Osteoblast (primary cell): ENCODE measurements at regions not wholly inside any gene's neighbourhood (a gene's known extent, or its start where the extent isn't known, plus 50 kb on each side); places are given as distances from the start of the nearest gene placed in this dataset.

Source experiments
- DNase-seq: peaks from one replicate; pipeline ENCODE4 v3.0.0; 2011; ENCODE audit warnings: low spot score, mixed read lengths; ENCODE audit not compliant: insufficient read length; ENCODE audit errors: missing footprints
- H2AFZ ChIP-seq: 2 replicates; pipeline ENCODE4 v1.6.0; 2011; ENCODE audit warnings: mild to moderate bottlenecking, low read length
- H3K27ac ChIP-seq: 2 replicates; pipeline ENCODE4 v1.5.1; 2011; ENCODE audit warnings: mild to moderate bottlenecking, low read depth, low read length, moderate library complexity
- H3K27me3 ChIP-seq: 2 replicates; pipeline ENCODE4 v1.6.0; 2012; ENCODE audit warnings: mild to moderate bottlenecking, control low read depth, inconsistent platforms, low read length, moderate library complexity; ENCODE audit not compliant: insufficient read depth
- H3K36me3 ChIP-seq: 2 replicates; pipeline ENCODE4 v1.5.1; 2011; ENCODE audit warnings: mild to moderate bottlenecking, low read length, control low read depth, moderate library complexity; ENCODE audit not compliant: insufficient read depth
- H3K4me1 ChIP-seq: 2 replicates; pipeline ENCODE4 v1.5.1; 2011; ENCODE audit warnings: mild to moderate bottlenecking, low read length, control low read depth, moderate library complexity; ENCODE audit not compliant: insufficient read depth
- H3K4me2 ChIP-seq: 2 replicates; pipeline ENCODE4 v1.6.0; 2011; ENCODE audit warnings: mild to moderate bottlenecking, low read length; ENCODE audit not compliant: insufficient read depth
- H3K4me3 ChIP-seq: fragments of 200-600 bp; sonication (generic); 3 replicates; pipeline ENCODE4 v1.5.1; 2012; ENCODE audit warnings: mild to moderate bottlenecking, low read length, inconsistent platforms; ENCODE audit not compliant: insufficient read depth
- H3K79me2 ChIP-seq: 2 replicates; pipeline ENCODE4 v1.6.0; 2012; ENCODE audit warnings: mild to moderate bottlenecking, low read length, control low read depth, inconsistent platforms; ENCODE audit not compliant: insufficient read depth
- H3K9me3 ChIP-seq: 2 replicates; pipeline ENCODE4 v1.5.1; 2011; ENCODE audit warnings: low read depth, low read length, control low read depth
- H4K20me1 ChIP-seq: 2 replicates; pipeline ENCODE4 v1.6.0; 2012; ENCODE audit warnings: mild to moderate bottlenecking, low read length, control low read depth; ENCODE audit not compliant: insufficient read depth
- CTCF ChIP-seq: IDR thresholded peaks from 2 replicates; pipeline ENCODE4 v1.5.1; 2011; ENCODE audit warnings: mild to moderate bottlenecking, low read depth, low read length, moderate library complexity; ENCODE audit errors: extremely low read depth

- Histone ChIP-seq H3K79me2 (no peaks in the 10 kb centered on the region), H3K36me3 (no peaks in the 10 kb centered on the region), H3K27me3 (no peaks in the 10 kb centered on the region), H3K4me3 (no peak overlapping the region), H3K4me2 (no peak overlapping the region), H2AFZ (no peak overlapping the region), H4K20me1 (no peaks in the 10 kb centered on the region), H3K9me3 (peaks cover 6% of the 10 kb centered on the region), H3K27ac (no peak overlapping the region), H3K4me1 (no peaks in the 10 kb centered on the region)
- DNase-seq, result no peak
- TF ChIP-seq CTCF, result no peak
Measured at GRCh38 chr13:111792956-111793355, 274.0 kb upstream of the SOX1 start.
